ELF-1 (cell line): ENCODE measurements at regions not wholly inside any gene's neighbourhood (a gene's known extent, or its start where the extent isn't known, plus 50 kb on each side); places are given as distances from the start of the nearest gene placed in this dataset.
A peak's percentile ranks its signal among the peaks of the same experiment; 100 is the strongest.
"Not testable (repeated sequence)": the region's sequence is repeated elsewhere in the genome, so short reads cannot be mapped to it uniquely, and the experiment has no call there.

Source experiments
- DNase-seq: peaks from one replicate; pipeline ENCODE4 v3.0.0-alpha.2; 2016; ENCODE audit warnings: low read depth, low spot score

DNA sequence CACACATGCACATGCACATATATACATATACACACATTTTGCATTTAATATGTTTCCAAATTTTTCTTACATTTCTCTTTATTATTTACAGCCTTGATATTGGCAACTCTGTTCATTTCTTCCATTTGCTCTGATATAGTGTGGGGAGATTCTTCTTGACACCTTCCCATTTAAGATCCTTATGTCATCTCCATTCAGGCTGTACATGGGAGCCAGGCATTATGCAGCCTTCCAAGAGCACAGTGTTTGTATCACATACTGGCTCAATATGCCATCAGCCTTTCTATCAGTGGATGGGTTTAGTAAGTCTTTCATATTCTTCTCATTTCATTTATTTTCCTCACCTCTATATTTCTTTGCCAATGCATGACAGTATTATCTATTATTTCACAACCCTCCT is 372.3 kb upstream of the FTMT start:
- no peak for DNase-seq

DNA sequence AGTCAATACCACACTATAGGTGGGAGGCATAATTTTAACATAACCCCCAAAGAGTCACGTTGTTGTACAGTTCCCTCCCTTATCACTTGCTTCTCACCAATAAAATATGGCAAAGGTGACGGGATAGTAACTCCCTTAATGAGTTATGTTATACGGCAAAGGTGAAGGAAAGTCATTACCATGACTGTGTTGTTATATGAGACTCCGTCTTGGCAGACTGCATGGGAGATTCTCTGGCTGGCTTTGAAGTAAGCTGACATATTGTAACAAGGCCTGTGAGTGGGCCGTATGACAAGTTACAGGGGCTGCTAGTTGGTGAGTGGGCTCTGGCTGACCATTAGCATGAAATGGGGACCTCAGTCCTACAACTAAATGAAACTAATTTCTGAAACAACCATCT is 366.4 kb upstream of the FTMT start:
- no peak for DNase-seq

DNA sequence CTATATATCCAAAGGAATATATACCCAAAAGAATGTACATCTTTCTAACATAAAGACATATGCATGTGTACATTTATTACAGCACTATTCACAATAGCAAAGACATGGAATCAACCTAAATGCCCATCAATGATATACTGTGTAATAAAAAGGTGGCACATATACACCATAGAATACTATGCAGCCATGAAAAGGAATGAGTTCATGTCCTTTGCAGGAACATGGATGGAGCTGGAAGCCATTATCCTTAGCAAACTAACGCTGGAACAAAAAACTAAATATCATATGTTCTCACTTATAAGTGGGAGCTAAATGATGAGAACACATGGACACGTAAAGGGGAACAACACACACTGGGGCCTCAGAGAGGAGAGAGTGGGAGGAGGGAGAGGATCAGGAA is 365.7 kb upstream of the FTMT start:
- not testable (repeated sequence) for DNase-seq

DNA sequence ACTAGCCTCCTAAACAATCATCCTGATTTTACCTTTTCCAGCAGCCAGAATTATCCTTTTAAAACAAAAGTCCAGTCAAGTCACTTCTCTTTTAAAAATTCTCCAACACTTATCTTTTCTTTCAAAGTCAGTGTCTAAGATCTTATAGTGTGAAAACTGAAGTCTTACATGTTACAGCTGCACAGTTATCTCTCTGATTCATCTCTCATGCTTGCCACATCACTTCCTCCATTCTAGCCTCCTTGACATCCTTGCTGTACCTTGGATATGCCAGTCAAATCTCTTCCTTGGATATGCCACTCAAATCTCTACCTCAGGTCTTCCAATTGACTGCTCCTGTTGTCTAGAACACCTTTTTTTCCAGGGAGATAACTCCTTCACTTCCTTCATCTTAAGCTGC is 361.7 kb upstream of the FTMT start:
- DNase-seq: no peak

DNA sequence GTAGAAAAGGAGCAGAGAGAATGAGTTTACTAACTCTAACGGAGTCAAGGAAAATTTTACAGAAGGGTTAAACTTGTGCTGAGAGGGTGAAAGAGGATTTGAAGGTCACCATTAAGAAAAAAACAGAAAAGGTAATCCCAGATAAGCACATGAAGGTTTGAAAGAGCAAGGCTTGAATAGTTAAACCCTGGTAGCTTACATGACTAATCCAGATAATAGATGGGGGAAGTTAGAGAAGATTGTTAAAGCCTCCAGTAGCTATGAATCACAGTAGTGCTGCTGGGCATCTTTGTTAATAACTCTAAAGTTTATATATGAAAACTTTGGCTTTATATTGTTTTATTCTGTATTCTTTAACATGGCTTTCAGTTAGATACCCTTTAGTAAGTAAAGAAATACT is 354.5 kb upstream of the FTMT start:
- no peak for DNase-seq

DNA sequence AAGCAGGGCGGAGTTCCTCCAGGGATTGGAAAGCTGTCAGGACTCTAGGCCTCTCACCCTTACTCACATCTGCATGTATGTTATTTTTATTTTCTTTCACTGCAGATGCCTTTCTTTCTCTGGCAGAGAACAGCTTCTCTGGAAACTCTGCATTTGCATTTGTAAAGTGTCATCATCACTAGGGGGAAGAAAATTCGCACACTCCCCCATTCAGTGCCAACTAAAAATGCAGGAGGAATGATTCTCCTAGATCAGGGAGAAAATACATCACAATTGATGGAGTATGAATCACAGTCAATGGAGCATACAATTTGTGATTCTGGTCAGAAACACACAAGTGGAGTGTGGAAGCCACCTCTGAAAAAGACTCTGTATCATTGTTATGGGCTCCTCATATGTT is 351.4 kb upstream of the FTMT start:
- DNase-seq: no peak

DNA sequence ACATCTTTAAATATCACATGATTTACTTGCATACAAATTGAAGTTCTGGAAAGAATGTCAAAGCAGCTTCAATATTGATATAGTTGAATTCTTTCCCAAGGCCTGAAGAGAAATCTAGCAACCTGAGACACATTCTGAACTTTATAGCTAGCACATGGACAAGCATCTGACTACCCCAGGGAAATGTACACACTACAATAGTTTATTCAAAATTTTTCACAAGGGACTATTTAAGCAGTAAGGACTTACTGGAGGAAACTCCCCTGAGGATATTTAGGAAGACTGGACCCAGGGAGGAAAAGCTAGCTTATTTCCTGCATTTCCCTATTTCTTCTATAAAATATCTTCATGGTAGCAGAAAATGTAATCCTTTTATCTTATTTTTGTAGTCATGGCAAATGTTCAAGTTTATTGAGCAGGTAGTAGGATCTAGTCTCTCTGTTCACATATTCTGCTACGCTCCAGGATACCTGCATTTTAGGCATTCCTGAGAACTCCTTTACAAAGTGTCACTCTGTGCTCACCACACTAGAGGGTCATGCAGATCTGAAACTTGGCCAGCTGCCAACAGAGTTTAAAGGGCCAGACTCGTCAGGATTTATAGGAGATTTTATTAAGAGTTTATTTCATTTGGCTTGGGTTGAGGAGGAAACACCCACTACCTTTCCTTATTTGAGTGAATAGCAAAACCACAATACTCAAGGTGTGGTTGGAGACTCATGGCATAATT is 348.4 kb upstream of the FTMT start:
- no peak for DNase-seq

DNA sequence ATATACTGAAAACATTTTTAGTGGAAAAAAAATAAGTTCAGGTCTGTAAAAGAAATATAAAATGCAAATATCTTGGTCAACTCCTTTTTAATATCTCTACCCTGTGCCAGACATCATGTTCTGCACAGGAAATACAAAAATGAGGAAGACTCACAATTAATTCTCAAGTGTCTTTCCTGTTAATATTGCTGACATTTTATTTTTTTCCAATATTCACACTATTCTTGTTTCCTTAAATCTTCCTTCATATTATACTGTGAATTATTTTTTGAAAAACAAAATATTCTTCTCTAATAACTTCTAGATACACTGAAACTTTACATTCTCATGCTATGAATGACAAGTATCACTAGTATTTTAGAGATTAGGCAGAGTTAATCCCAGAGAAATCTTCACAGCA is 334.7 kb upstream of the FTMT start:
- DNase-seq: no peak

DNA sequence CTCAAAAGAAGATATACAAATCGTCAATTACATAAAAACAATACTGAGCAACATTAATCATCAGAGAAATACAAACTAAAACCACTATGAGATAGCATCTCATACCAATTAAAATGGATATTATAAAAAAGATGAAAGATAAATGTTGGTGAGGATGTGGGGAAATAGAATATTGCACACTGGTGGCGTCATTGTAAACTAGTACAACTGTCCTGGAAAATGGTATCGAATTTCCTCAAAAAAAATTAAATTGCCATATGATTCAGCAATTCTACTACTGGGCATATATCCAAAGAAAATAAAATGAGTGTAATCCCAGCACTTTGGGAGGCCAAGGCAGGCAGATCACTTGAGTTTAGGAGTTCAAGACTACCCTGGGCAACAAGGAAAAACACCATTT is 326.0 kb upstream of the FTMT start:
- DNase-seq: no peak

DNA sequence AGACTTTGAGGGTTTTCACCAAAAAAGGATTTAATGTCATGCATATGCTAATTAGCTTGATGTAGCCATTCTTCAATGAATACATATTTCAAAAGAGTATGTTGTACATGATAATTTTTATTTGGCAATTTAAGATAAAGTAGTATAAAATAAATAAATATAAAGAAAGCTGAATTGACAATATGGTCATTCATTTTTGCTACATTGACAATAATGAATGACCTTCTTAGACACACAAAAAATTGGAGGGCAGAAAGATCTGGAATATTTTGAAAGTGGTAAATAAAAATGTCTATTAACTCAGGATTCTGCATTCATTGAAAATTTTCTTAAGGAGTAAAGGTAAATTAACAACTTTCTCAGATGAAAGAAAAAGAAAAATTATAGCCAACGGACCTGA is 324.8 kb upstream of the FTMT start:
- DNase-seq: no peak

DNA sequence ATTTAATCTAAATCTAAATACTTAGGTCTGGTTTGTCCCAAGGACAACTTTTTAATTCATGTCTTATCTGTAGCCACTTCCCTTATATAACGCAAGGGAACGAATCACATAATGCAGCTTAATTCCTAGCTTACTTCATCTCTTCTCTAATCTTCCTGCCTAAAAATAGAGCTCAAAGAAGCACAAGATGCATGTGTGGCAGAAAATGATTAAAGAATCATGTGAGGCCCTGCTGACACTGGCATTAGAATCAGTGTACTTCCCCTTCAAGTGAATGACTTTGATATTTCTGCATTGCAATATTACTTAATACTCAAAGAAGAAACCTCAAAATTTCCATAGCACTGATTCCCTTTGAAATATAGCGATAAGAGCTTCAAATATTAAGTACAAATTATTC is 317.9 kb upstream of the FTMT start:
- no peak for DNase-seq

DNA sequence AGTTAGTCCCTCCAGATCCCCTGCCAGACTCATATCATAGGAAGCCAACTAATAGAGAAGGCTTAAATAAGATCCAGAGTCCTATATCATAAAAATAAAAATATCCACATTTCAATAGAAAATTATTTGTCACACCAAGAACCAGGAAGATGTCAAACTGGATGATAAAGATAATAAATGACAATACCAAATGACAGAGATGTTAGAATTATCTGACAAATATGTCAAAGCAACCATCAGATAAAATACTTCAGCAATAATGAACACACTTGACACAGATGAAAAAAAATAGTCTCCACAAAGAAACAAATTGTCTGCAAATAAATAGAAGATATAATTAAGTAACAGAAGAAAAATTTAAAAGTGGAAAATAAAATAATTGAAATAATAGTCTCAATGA is 300.7 kb upstream of the FTMT start:
- no peak for DNase-seq

DNA sequence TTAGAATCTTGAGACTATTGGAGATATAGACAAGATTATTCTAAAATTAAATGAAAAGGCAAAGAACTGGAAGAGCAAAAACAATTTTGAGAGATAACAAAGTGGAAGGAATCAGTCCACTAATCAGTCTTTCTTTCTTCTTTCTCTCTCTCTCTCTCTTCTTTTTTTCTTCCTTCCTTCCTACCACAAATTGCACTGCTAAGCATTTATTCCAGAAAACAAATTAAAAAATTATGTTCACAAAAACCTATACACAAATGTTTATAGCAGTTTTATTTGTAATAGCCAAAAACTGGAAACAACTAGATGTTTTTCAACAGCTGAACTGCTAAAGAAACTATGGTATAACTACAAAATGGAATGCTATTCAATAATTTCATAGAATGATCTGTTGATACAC is 291.9 kb upstream of the FTMT start:
- no peak for DNase-seq

DNA sequence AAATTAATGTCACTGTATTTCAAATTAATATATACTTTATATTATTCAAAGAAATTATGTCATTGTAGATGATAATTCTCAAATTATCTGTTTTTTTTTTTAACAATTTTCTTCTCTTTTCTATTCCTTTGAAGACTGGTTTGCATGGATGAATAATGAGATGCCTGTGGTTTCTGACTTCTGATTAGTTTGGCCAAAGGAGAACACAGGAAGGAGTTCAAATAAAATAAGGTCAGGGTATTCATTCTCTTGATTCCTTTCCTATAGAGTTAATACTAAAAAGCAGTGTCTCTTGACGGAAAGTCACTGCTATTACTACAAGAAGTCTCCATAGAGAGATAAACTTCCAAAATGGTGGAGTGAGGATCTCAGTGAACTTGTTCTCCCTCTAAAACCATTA is 279.6 kb upstream of the FTMT start:
- no peak for DNase-seq

DNA sequence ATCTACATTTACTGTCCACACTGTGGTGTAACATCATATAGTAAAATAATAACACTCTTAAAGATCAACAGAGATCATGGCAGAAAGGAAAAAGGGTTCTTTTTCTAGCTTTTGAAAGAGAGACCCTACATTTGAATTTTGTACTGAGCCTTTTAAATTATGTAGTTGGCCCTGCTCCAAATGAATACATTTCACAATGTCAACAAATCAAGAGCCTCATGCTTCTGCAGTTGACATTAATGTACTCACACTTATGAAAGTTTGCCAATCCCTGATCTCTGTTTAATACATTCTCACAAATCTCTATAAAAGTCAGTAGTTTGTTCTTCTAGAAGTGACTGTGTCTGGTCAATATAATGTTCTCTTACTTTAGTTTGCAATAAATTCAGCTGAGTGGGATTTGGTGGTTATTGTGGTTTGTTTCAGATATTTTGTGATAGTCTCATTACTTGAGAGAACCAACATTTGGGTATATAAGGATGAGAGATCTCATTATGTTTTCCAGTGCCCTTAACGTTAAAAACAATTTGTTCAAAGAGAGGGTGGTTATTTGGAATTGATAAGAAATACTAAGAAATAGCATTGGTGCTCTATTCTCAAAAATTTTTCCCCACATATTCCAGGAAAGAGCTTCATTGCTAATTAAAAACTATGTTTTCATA is 277.8 kb upstream of the FTMT start:
- DNase-seq: no peak

DNA sequence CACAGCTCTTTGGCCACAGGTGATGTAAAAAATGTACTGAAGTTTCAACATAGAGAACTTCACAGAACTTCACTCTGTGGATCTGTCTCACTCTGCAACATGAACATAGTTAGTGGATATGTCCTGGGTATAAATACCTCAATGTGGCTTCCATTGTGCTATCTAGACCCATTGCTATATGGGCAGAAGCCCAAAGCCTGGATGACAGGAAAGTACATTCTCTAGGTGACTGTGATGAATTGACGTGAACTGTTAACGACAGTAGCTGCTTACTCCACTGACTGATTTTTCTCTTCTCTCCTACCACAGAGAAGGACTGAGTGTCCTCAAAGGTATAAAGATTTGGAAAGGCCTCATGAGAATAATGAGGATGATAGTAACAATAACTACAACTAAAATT is 270.1 kb upstream of the FTMT start:
- no peak for DNase-seq

DNA sequence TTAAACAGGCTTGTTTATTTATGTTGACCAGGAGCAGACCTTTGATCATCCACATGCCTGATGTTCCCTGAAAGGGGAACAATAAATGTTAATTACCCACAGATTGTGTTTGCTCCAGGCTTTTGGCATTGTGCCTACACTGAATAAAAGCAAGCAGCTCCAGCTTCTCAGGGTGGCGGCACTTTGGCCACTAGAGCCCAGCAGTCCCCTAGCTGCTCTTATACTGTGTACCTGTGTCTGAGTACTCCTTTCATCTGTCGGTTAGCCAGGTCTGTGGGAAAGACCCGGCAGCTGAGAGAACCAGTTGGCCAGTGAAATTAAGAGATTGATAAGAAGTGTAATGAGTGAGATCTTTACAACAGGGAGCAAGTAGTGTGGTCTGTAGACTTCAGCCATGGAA is 254.8 kb upstream of the FTMT start:
- peak; percentile 6 for DNase-seq

DNA sequence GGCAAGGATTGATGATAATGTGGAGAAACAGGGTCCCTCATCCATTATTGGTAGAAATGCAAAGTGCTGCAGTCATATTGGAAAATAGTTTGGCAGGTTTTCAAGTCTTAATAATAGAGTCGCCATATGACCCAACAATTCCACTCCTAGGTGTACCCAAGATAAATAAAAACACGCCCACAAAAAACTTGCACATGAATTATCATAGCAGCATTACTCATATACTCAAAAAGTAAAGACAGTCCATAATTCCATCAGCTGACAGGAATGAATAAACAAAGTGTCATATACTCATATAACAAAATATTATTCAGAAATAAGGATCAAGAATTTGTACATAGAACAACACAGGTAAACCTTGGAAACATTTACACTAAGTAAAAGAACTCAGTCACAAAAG is 242.9 kb upstream of the FTMT start:
- no peak for DNase-seq

DNA sequence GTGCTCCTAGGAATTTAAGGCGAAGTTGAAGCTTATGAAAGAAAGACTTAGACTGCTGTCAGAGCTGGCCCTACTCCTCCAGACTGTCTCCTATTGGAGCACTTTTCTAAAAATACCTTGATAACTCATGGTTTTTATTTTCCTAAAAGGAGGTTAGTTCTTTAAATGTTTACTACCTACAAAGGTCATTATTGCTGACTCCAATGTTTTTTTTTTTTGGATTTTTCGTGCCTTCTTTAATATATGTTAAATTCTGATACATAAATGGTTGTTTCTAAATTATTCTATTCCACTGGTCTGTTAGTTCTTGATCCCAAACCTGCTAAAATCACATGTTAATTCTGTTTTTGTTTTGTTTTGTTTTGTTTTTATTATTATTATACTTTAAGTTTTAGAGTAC is 227.6 kb upstream of the FTMT start:
- DNase-seq: no peak

DNA sequence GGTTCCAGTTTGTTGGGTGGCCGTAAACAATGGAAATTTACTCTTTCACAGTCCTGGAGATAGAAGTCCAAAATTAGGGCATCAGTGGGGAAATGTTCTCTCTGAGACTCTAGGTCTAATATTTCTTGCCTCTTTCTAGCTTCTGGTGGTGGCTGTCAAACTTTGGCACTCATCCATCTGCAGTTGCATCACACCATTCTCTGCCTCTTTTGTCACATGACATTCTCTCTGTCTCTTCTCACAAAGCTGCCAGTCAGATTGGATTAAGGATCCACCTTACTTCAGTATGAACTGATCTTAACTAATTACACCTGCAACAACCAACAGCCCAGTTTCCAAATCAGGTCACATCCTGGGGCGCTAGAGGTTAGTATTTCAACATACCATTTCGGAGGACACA is 222.9 kb upstream of the FTMT start:
- no peak for DNase-seq

DNA sequence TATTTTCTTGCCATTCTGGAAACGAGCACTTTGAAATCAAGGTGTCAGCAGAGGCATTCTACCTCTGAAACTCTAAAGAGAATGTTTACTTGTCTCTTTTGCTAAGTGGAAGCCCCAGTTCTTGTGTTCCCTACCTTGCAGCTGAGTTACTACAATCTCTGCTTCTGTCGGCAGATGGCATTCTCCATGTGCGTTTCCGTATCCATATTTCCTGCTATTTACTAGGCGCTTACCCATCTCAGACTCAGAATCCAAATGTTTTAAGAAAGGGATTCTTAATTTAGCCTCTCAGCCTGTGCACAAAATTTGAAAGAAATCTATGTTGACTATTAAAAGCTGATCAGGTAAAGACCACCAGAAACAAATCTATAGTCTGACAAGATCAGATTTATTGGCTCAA is 221.3 kb upstream of the FTMT start:
- DNase-seq: no peak

DNA sequence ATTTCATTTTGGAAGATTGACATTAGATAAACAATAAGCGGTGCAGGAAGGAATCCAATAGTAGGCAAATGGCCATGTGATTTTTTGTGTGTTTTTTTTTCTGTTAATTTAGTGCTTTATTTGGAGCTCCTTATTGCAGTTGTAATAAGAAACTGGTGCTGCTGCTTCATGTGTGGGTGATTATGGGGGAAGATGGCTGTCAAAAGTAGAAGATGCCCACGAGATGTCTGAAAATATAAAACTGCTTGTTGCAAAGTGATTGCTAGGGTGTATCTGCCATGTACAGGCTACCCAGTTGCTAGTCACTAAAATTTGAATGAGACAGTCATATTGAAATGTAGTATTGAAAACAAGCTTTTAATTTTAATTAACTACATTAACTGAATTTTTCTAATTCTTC is 216.7 kb upstream of the FTMT start:
- DNase-seq: no peak

DNA sequence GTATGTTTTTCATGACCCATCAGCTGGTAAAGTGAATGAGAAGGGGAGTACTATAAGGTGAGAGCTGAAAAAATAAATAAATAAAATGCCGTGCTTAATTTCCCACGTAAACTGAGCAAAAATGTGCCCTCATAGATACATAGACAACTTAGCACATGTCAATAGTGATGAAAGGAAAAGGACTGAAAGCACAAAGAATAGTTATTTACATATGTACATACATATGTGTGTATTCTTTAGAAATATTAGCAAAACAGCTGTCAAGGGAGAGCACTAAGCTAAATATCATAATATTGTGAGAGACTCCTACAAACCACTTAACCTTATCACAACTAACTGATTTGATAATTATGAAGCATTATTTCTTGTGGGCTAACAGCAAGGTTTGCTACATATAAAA is 213.6 kb upstream of the FTMT start:
- DNase-seq: no peak

DNA sequence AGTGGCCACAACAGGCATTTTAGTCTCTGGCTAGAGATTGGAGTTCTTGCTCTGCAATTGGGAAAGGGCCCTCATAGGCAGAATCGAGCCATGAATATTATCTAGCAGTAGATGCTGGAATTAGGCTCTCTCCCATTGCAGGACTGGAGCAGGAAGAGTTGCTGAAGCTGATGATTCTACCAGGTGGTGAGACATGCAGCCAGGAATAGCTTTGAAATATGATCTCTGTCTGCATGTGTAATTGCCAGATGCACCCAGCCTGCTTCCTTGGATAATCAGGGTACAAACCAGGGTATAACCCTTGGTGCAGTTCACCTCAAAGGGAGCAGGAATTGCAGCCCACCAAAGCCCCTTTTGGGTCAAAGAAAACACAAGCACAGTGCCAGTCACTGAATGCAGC is 211.4 kb upstream of the FTMT start:
- DNase-seq: no peak
